Osteoblast (primary cell): ENCODE measurements at regions not wholly inside any gene's neighbourhood (a gene's known extent, or its start where the extent isn't known, plus 50 kb on each side); places are given as distances from the start of the nearest gene placed in this dataset.

Experiments
- DNase-seq: peaks from one replicate; pipeline ENCODE4 v3.0.0; 2011; ENCODE audit warnings: low spot score, mixed read lengths; ENCODE audit not compliant: insufficient read length; ENCODE audit errors: missing footprints
- H2AFZ ChIP-seq: 2 replicates; pipeline ENCODE4 v1.6.0; 2011; ENCODE audit warnings: mild to moderate bottlenecking, low read length
- H3K27ac ChIP-seq: 2 replicates; pipeline ENCODE4 v1.5.1; 2011; ENCODE audit warnings: mild to moderate bottlenecking, low read depth, low read length, moderate library complexity
- H3K27me3 ChIP-seq: 2 replicates; pipeline ENCODE4 v1.6.0; 2012; ENCODE audit warnings: mild to moderate bottlenecking, control low read depth, inconsistent platforms, low read length, moderate library complexity; ENCODE audit not compliant: insufficient read depth
- H3K36me3 ChIP-seq: 2 replicates; pipeline ENCODE4 v1.5.1; 2011; ENCODE audit warnings: mild to moderate bottlenecking, low read length, control low read depth, moderate library complexity; ENCODE audit not compliant: insufficient read depth
- H3K4me1 ChIP-seq: 2 replicates; pipeline ENCODE4 v1.5.1; 2011; ENCODE audit warnings: mild to moderate bottlenecking, low read length, control low read depth, moderate library complexity; ENCODE audit not compliant: insufficient read depth
- H3K4me2 ChIP-seq: 2 replicates; pipeline ENCODE4 v1.6.0; 2011; ENCODE audit warnings: mild to moderate bottlenecking, low read length; ENCODE audit not compliant: insufficient read depth
- H3K4me3 ChIP-seq: fragments of 200-600 bp; sonication (generic); 3 replicates; pipeline ENCODE4 v1.5.1; 2012; ENCODE audit warnings: mild to moderate bottlenecking, low read length, inconsistent platforms; ENCODE audit not compliant: insufficient read depth
- H3K79me2 ChIP-seq: 2 replicates; pipeline ENCODE4 v1.6.0; 2012; ENCODE audit warnings: mild to moderate bottlenecking, low read length, control low read depth, inconsistent platforms; ENCODE audit not compliant: insufficient read depth
- H3K9me3 ChIP-seq: 2 replicates; pipeline ENCODE4 v1.5.1; 2011; ENCODE audit warnings: low read depth, low read length, control low read depth
- H4K20me1 ChIP-seq: 2 replicates; pipeline ENCODE4 v1.6.0; 2012; ENCODE audit warnings: mild to moderate bottlenecking, low read length, control low read depth; ENCODE audit not compliant: insufficient read depth
- TF ChIP-seq, protein P1 (sequence below): IDR thresholded peaks from 2 replicates; pipeline ENCODE4 v1.5.1; 2011; ENCODE audit warnings: mild to moderate bottlenecking, low read depth, low read length, moderate library complexity; ENCODE audit errors: extremely low read depth

DNA sequence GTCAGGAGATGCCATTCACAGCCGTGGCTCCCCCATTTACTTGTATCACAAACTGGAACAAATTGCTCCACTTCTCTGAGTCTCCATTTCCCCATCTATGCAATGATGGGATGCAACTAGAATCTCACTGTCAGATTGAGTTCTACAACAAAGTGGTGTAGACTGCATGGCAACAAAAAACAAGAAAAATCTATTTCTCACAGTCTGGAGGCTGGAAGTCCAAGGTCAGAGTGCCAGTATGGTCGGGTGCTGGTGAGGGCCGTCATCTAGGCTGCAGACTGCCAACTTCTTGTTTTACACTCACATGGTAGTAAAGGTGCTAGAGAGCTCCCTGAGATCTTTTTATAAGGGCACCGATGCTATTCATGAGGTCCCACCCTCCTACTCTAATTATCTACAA lies 158.4 kb upstream of the BCL6 start:
- H3K9me3 ChIP-seq, result no peaks in the 10 kb centered on the region
- H3K4me2 ChIP-seq, result no peak overlapping the region
- H3K4me1 ChIP-seq, result no peaks in the 10 kb centered on the region
- H3K27ac ChIP-seq, result no peak overlapping the region
- no peaks in the 10 kb centered on the region for H4K20me1 ChIP-seq
- TF ChIP-seq, protein P1, sequence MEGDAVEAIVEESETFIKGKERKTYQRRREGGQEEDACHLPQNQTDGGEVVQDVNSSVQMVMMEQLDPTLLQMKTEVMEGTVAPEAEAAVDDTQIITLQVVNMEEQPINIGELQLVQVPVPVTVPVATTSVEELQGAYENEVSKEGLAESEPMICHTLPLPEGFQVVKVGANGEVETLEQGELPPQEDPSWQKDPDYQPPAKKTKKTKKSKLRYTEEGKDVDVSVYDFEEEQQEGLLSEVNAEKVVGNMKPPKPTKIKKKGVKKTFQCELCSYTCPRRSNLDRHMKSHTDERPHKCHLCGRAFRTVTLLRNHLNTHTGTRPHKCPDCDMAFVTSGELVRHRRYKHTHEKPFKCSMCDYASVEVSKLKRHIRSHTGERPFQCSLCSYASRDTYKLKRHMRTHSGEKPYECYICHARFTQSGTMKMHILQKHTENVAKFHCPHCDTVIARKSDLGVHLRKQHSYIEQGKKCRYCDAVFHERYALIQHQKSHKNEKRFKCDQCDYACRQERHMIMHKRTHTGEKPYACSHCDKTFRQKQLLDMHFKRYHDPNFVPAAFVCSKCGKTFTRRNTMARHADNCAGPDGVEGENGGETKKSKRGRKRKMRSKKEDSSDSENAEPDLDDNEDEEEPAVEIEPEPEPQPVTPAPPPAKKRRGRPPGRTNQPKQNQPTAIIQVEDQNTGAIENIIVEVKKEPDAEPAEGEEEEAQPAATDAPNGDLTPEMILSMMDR, result no peak
- H2AFZ ChIP-seq, result no peak overlapping the region
- H3K27me3 ChIP-seq, result peaks cover 11% of the 10 kb centered on the region
- no peaks in the 10 kb centered on the region for H3K79me2 ChIP-seq
- H3K36me3 ChIP-seq, result no peaks in the 10 kb centered on the region
- H3K4me3 ChIP-seq, result no peak overlapping the region
- DNase-seq, result no peak

DNA sequence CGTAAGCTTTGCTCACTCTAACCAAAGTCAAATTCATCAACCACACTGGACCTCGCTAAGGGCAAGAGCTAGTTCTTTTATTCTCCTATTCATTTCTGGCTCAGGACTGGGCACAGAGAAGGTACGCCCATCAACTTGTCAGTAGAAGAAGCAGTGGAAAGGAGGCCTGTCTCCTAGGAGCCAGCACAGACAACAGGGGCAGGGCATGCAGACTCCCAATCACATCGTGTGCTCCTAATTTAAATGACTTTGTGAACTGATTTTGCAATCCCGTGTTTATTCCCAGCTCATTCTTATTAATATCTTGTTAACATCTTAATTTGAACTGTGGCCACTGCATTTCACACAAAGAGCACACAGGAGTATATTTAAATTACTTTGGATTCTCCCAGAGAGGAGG lies 161.1 kb upstream of the BCL6 start:
- H3K27me3 ChIP-seq, result no peaks in the 10 kb centered on the region
- no peak for DNase-seq
- H3K79me2 ChIP-seq, result no peaks in the 10 kb centered on the region
- no peaks in the 10 kb centered on the region for H3K4me1 ChIP-seq
- no peaks in the 10 kb centered on the region for H4K20me1 ChIP-seq
- H3K27ac ChIP-seq, result no peak overlapping the region
- H3K4me3 ChIP-seq, result no peak overlapping the region
- no peak overlapping the region for H3K4me2 ChIP-seq
- H3K9me3 ChIP-seq, result no peaks in the 10 kb centered on the region
- TF ChIP-seq, protein P1, result no peak
- H3K36me3 ChIP-seq, result no peaks in the 10 kb centered on the region
- no peak overlapping the region for H2AFZ ChIP-seq

DNA sequence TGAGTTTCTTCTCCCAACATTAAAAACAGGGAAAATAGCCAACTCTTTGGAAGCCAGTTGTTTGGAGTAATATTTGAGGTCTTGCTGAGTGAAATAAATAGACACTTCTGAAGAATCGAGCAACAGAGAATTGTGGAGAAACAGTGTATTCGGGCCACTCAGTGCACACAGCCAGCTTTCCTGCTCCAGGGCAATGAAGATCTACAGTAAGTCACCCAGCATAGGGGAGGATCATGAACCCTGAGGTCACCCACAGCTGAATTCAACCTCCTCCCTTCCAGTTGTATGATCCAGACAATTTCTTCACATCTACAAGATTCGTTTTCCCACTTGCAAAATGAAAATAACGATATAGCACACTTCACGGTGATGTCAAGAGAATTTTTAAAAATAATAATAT lies 161.7 kb upstream of the BCL6 start:
- Histone ChIP-seq H3K9me3 (no peaks in the 10 kb centered on the region), H3K36me3 (no peaks in the 10 kb centered on the region), H3K27me3 (no peaks in the 10 kb centered on the region), H2AFZ (no peak overlapping the region), H3K27ac (no peak overlapping the region), H3K4me1 (no peaks in the 10 kb centered on the region), H3K79me2 (no peaks in the 10 kb centered on the region), H4K20me1 (no peaks in the 10 kb centered on the region), H3K4me3 (no peak overlapping the region), H3K4me2 (no peak overlapping the region)
- DNase-seq, result no peak
- TF ChIP-seq, protein P1, result no peak

DNA sequence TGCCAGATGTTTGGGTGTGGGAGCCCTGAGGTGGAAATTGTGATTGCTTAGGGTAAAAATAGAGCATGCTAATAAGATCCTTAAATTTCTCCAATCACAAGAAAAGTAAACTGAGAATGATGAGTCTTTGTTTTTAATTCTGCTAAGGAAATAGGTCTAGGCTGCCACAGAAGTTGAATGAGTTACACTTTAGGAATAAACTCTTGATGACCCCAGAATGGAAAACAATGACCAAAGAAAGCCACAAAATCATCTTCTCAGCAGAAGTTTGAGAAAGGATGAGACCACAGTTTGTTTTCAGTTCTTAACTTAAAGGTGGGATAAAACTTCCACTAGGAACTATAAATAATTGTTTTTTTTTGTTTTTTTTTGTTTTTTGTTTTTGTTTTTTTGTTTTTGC lies 164.6 kb upstream of the BCL6 start:
- H3K4me3 ChIP-seq, result no peak overlapping the region
- H4K20me1 ChIP-seq, result no peaks in the 10 kb centered on the region
- H2AFZ ChIP-seq, result no peak overlapping the region
- no peaks in the 10 kb centered on the region for H3K9me3 ChIP-seq
- no peak overlapping the region for H3K27ac ChIP-seq
- H3K4me2 ChIP-seq, result no peak overlapping the region
- no peaks in the 10 kb centered on the region for H3K36me3 ChIP-seq
- TF ChIP-seq, protein P1, result no peak
- no peaks in the 10 kb centered on the region for H3K27me3 ChIP-seq
- DNase-seq, result no peak
- H3K79me2 ChIP-seq, result no peaks in the 10 kb centered on the region
- H3K4me1 ChIP-seq, result no peaks in the 10 kb centered on the region
